Panc1 (cell line): ENCODE measurements at regions not wholly inside any gene's neighbourhood (a gene's known extent, or its start where the extent isn't known, plus 50 kb on each side); places are given as distances from the start of the nearest gene placed in this dataset.

Source experiments
- ATAC-seq: fragments of 200-7000 bp; cut with Tn5 transposase; 2 replicates; pipeline ENCODE4 v1.9.1; 2020; ENCODE audit warnings: mild to moderate bottlenecking, moderate library complexity
- BruUV-seq: library from RNA; stranded (reverse); fragments of 400-500 nt; replicated peaks from 2 replicates; lab custom pipeline; 2021; lab: Mats Ljungman, UMichigan
- CTCF ChIA-PET: fragments of 300-600 bp; sonication (Branson Sonifier 250); formaldehyde crosslinking; loops from one replicate; lab custom pipeline; 2022; ENCODE audit warnings: antibody characterized with exemption; lab: Charles Lee
- POLR2A ChIA-PET: fragments of 300-600 bp; sonication (Branson Sonifier 250); formaldehyde crosslinking; loops from one replicate; lab custom pipeline; 2022; ENCODE audit warnings: antibody characterized with exemption; lab: Charles Lee
- DNase-seq: peaks from one replicate; pipeline ENCODE4 v3.0.0-alpha.2; 2010; ENCODE audit warnings: low read depth, low spot score
- H3K27ac ChIP-seq: 2 replicates; pipeline ENCODE4 v1.5.1; 2011; ENCODE audit warnings: mild to moderate bottlenecking, low read length, inconsistent platforms
- H3K27me3 ChIP-seq: fragments of 200-500 bp; sonication (Bioruptor generic); 2 replicates; pipeline ENCODE4 v1.6.0; 2014; ENCODE audit warnings: low read length, inconsistent platforms; ENCODE audit not compliant: control insufficient read depth, insufficient read depth
- H3K36me3 ChIP-seq: fragments of 200-500 bp; sonication (Bioruptor generic); 2 replicates; pipeline ENCODE4 v1.5.1; 2014; ENCODE audit warnings: inconsistent platforms, mild to moderate bottlenecking, low read length, moderate library complexity; ENCODE audit not compliant: control insufficient read depth, insufficient read depth
- H3K4me1 ChIP-seq: 2 replicates; pipeline ENCODE4 v1.5.1; 2011; ENCODE audit warnings: inconsistent platforms, mild to moderate bottlenecking, low read length, moderate library complexity; ENCODE audit not compliant: control insufficient read depth, insufficient read depth
- H3K4me3 ChIP-seq, 2 experiments: 2 replicates each; pipeline ENCODE4 v1.5.1; 2011 to 2012; ENCODE audit warnings: low read depth in 2 of 2, low read length in 2 of 2, mild to moderate bottlenecking in 2 of 2, inconsistent platforms in 1 of 2, moderate library complexity in 1 of 2
- H3K9me3 ChIP-seq: fragments of 200-500 bp; sonication (Bioruptor generic); 2 replicates; pipeline ENCODE4 v1.5.1; 2014; ENCODE audit warnings: low read depth, mild to moderate bottlenecking, inconsistent platforms, low read length, moderate library complexity; ENCODE audit not compliant: control insufficient read depth, insufficient read depth
- CTCF ChIP-seq: fragments of 450-650 bp; IDR thresholded peaks from 2 replicates; pipeline ENCODE4 v1.5.1; 2017; ENCODE audit warnings: mild to moderate bottlenecking
- POLR2AphosphoS5 ChIP-seq: IDR thresholded peaks from 2 replicates; pipeline ENCODE4 v1.6.1; 2012; ENCODE audit warnings: mild to moderate bottlenecking, low read depth, low read length, moderate library complexity
- SIN3A ChIP-seq: IDR thresholded peaks from 2 replicates; pipeline ENCODE4 v1.6.1; 2012; ENCODE audit warnings: low read depth, mild to moderate bottlenecking, low read length, moderate library complexity, borderline replicate concordance; ENCODE audit not compliant: insufficient read depth
- TCF7L2 ChIP-seq: IDR thresholded peaks from 2 replicates; pipeline ENCODE4 v1.6.1; 2011; ENCODE audit warnings: mild to moderate bottlenecking, low read depth, low read length, inconsistent platforms
- in situ Hi-C: cut with HindIII; loops from 2 replicates; pipeline ENCODE4 v1.10.0; 2016; ENCODE audit warnings: low sequenced_read_pairs, low pct_unique_long_range_greater_than_20kb
- intact Hi-C: fragments of 100-400 bp; cut with micrococcal nuclease; formaldehyde crosslinking; loops from one replicate; pipeline ENCODE4 v1.10.0; 2022; ENCODE audit not compliant: unreplicated experiment
- TF ChIP-seq, protein P1 (sequence below), 2 experiments: IDR thresholded peaks; 2 replicates each; pipeline ENCODE4 v1.6.1; 2011 to 2012; ENCODE audit warnings: low read depth in 2 of 2, control low read depth in 1 of 2, low read length in 1 of 2, mild to moderate bottlenecking in 1 of 2, moderate library complexity in 1 of 2; ENCODE audit not compliant: insufficient read depth in 1 of 2

GRCh38 chr4:130154901-130155300 is 1058.9 kb downstream of the C4orf33 start:
- ATAC-seq (no peak), DNase-seq (no peak)
- no peak overlapping the region for H3K27ac ChIP-seq
- POLR2A ChIA-PET = no interaction called here
- BruUV-seq = no TSS peak
- no peaks in the 10 kb centered on the region for H3K27me3 ChIP-seq
- in situ Hi-C loops (no loop called here), intact Hi-C loops (no loop called here)
- TF ChIP-seq POLR2AphosphoS5 = no peak
- no peak for TF ChIP-seq TCF7L2
- no peak for TF ChIP-seq SIN3A
- TF ChIP-seq CTCF = no peak
- TF ChIP-seq, protein P1, sequence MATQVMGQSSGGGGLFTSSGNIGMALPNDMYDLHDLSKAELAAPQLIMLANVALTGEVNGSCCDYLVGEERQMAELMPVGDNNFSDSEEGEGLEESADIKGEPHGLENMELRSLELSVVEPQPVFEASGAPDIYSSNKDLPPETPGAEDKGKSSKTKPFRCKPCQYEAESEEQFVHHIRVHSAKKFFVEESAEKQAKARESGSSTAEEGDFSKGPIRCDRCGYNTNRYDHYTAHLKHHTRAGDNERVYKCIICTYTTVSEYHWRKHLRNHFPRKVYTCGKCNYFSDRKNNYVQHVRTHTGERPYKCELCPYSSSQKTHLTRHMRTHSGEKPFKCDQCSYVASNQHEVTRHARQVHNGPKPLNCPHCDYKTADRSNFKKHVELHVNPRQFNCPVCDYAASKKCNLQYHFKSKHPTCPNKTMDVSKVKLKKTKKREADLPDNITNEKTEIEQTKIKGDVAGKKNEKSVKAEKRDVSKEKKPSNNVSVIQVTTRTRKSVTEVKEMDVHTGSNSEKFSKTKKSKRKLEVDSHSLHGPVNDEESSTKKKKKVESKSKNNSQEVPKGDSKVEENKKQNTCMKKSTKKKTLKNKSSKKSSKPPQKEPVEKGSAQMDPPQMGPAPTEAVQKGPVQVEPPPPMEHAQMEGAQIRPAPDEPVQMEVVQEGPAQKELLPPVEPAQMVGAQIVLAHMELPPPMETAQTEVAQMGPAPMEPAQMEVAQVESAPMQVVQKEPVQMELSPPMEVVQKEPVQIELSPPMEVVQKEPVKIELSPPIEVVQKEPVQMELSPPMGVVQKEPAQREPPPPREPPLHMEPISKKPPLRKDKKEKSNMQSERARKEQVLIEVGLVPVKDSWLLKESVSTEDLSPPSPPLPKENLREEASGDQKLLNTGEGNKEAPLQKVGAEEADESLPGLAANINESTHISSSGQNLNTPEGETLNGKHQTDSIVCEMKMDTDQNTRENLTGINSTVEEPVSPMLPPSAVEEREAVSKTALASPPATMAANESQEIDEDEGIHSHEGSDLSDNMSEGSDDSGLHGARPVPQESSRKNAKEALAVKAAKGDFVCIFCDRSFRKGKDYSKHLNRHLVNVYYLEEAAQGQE (IDR thresholded peaks at IDR 0.05; ENCODE audit: insufficient read depth in 1 of 2, low read depth in 2 of 2, low read length in 1 of 2) = no peak
- no peak overlapping the region for H3K4me3 ChIP-seq
- no peaks in the 10 kb centered on the region for H3K36me3 ChIP-seq
- no peaks in the 10 kb centered on the region for H3K9me3 ChIP-seq
- CTCF ChIA-PET = no interaction called here
- no peaks in the 10 kb centered on the region for H3K4me1 ChIP-seq

- H3K27me3 ChIP-seq = no peaks in the 10 kb centered on the region
- no peak overlapping the region for H3K4me3 ChIP-seq
- in situ Hi-C loops (no loop called here), intact Hi-C loops (no loop called here)
- no peaks in the 10 kb centered on the region for H3K4me1 ChIP-seq
- ChIA-PET CTCF (no interaction called here), POLR2A (no interaction called here)
- DNase-seq = no peak
- no peaks in the 10 kb centered on the region for H3K9me3 ChIP-seq
- no peak for ATAC-seq
- TF ChIP-seq, protein P1 (IDR thresholded peaks at IDR 0.05; ENCODE audit: insufficient read depth in 1 of 2, low read depth in 2 of 2, low read length in 1 of 2) = no peak
- TF ChIP-seq TCF7L2 (no peak), CTCF (no peak), SIN3A (no peak), POLR2AphosphoS5 (no peak)
- no TSS peak for BruUV-seq
- H3K27ac ChIP-seq = no peak overlapping the region
- H3K36me3 ChIP-seq = no peaks in the 10 kb centered on the region
Observed at GRCh38 chr4:130163701-130164100, 1067.7 kb downstream of the C4orf33 start.
